HL-60 (cell line): ENCODE measurements at regions not wholly inside any gene's neighbourhood (a gene's known extent, or its start where the extent isn't known, plus 50 kb on each side); places are given as distances from the start of the nearest gene placed in this dataset.

Experiments
- CTCF ChIP-seq: IDR thresholded peaks from one replicate; pipeline ENCODE4 v1.5.1; 2011; ENCODE audit warnings: low read length, control low read depth, inconsistent platforms; ENCODE audit not compliant: insufficient read depth
- GABPA ChIP-seq: IDR thresholded peaks from 2 replicates; pipeline ENCODE4 v1.6.1; 2012; ENCODE audit warnings: low read depth
- POLR2AphosphoS5 ChIP-seq: IDR thresholded peaks from 2 replicates; pipeline ENCODE4 v1.6.1; 2012; ENCODE audit warnings: low read depth
- REST ChIP-seq: IDR thresholded peaks from 2 replicates; pipeline ENCODE4 v1.6.1; 2012; ENCODE audit warnings: low read depth; ENCODE audit not compliant: insufficient replicate concordance
- SPI1 ChIP-seq: IDR thresholded peaks from 2 replicates; pipeline ENCODE4 v1.6.1; 2012; ENCODE audit warnings: low read depth, mild to moderate bottlenecking, borderline replicate concordance

GRCh38 chr2:155062250-155062921, 363.9 kb downstream of the KCNJ3 start:
- TF ChIP-seq CTCF (no peak), POLR2AphosphoS5 (no peak), REST (no peak), SPI1 (no peak), GABPA (no peak)
